ENCODE measurements at regions not wholly inside any gene's neighbourhood (a gene's known extent, or its start where the extent isn't known, plus 50 kb on each side); places are given as distances from the start of the nearest gene placed in this dataset.

DNA sequence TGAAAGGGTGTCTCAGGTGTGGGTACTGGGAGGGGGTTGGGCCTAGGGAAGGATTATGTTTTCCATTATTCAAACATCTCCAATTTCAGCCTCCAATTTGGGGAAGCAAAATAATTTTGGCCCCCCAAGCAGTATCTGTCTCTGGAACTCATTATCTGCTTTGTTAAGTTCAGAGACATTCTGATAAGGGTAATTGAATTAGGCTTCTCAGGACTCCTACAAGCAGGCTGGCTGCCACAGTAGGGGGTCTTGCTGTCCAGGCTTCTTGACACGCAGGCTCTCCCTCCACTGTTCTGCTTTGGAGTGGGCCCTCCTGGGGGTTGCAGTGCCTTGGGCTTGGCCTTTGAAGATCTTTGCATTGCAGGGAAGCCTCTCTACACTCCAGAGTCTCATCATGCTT is 108.1 kb upstream of the SIX2 start (continued):
- TF ChIP-seq ZBTB8A (tag by site-specific recombination; IDR thresholded peaks at IDR 0.05) (0 out of 2 replicates have a peak, but pooled peaks have one; percentile 26), TRIM28 (IDR thresholded peaks at IDR 0.05; ENCODE audit: borderline replicate concordance, low read length) (peak; percentile 19; the same call in 1 of the 2 replicates), ZIC2 (tag by site-specific recombination; IDR thresholded peaks at IDR 0.05) (peak; percentile 89)
- TF ChIP-seq, protein P1, sequence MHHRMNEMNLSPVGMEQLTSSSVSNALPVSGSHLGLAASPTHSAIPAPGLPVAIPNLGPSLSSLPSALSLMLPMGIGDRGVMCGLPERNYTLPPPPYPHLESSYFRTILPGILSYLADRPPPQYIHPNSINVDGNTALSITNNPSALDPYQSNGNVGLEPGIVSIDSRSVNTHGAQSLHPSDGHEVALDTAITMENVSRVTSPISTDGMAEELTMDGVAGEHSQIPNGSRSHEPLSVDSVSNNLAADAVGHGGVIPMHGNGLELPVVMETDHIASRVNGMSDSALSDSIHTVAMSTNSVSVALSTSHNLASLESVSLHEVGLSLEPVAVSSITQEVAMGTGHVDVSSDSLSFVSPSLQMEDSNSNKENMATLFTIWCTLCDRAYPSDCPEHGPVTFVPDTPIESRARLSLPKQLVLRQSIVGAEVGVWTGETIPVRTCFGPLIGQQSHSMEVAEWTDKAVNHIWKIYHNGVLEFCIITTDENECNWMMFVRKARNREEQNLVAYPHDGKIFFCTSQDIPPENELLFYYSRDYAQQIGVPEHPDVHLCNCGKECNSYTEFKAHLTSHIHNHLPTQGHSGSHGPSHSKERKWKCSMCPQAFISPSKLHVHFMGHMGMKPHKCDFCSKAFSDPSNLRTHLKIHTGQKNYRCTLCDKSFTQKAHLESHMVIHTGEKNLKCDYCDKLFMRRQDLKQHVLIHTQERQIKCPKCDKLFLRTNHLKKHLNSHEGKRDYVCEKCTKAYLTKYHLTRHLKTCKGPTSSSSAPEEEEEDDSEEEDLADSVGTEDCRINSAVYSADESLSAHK (tag by site-specific recombination; IDR thresholded peaks at IDR 0.05): no peak

DNA sequence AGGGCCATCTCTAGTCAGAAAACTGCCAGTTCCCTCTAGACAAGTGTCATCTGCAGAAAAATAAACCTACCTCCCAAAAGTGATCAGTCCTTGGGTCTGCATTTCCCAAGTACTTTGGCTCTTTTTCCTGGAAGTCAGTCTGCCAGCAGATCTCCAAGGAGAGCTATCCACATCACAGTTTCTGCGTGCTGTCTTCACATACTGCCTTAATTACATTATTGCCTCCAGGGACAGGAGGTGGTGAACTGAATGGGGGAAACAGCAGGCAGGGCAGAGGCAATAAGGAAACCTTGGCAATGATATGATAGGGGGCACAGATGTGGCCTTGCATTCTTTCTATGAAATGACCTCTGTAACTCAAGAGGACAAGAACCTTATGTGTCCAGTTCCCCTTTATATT is 105.9 kb upstream of the SIX2 start:
- Histone ChIP-seq H3K4me1 (ENCODE audit: control insufficient read depth, insufficient read depth, low read length) (peaks cover 20% of the 10 kb centered on the region), H3K9me3 (ENCODE audit: control insufficient read depth, insufficient read depth, low read depth, low read length) (no peaks in the 10 kb centered on the region), H3K27ac (ENCODE audit: extremely low read depth, low read depth, low read length) (no peak overlapping the region), H3K36me3 (ENCODE audit: control insufficient read depth in 2 of 2, insufficient read depth in 1 of 2, low read length in 2 of 2) (no peaks in the 10 kb centered on the region), H3K4me3 (ENCODE audit: low read depth, low read length) (no peak overlapping the region)
- TF ChIP-seq ZNF768 (tag by site-specific recombination; IDR thresholded peaks at IDR 0.05): no peak
- no peak for TF ChIP-seq ZFP41 (tag by site-specific recombination; IDR thresholded peaks at IDR 0.05; ENCODE audit: borderline replicate concordance)
- no peak for TF ChIP-seq ZNF155 (tag by site-specific recombination; IDR thresholded peaks at IDR 0.05)
- POLR2A ChIA-PET: no interaction called here
- CTCF ChIA-PET: interaction anchor here (0.9 kb wide), 1 partner anchor 53 kb away, joined by 3 read pairs; no protein-coding TSS in a partner anchor

DNA sequence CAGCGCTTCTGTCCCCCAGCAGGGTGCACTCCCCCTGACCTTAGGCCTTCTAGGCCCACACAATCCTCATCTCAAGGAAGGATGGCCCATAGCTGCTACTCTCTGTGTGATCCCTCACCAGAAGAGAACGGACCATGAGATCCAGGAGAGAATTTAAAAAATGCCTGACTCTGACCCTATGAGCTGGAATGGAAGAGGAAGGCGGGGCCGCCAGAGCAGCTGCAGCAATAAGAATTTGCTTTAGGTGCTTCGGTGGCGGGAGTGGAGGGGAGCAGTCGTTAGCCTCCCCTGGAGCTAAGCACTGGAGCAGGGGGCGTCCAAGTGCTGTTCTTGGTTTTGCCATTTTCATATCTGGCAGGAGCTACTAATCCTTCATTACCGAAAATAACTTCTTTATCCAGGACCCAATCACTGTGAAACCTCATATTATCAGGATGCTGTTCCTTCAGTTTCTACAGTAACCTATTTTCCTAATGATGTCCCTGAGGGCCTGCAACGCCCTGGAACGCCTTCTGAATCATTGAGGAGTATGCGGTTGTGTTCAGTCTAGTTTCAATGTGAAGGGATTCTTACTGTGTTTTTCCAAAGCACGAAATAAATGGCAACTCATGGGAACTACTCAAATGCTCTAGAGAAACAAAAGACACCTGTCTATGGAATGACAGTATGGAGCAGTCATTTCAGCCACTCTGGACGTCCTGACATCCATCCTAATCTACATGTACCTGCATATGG is 105.1 kb upstream of the SIX2 start:
- no peak overlapping the region for H3K27ac ChIP-seq (ENCODE audit: extremely low read depth, low read depth, low read length)
- no peaks in the 10 kb centered on the region for H3K9me3 ChIP-seq (ENCODE audit: control insufficient read depth, insufficient read depth, low read depth, low read length)
- peaks cover 13% of the 10 kb centered on the region for H3K4me1 ChIP-seq (ENCODE audit: control insufficient read depth, insufficient read depth, low read length)
- H3K36me3 ChIP-seq (ENCODE audit: control insufficient read depth in 2 of 2, insufficient read depth in 1 of 2, low read length in 2 of 2): no peaks in the 10 kb centered on the region
- ChIA-PET POLR2A (no interaction called here), CTCF (interaction anchor here (0.9 kb wide), 1 partner anchor 54 kb away, joined by 3 read pairs; no protein-coding TSS in a partner anchor)
- TF ChIP-seq ZNF701 (tag by site-specific recombination; IDR thresholded peaks at IDR 0.05) (no peak), ZNF157 (tag by site-specific recombination; IDR thresholded peaks at IDR 0.05) (no peak), ZNF19 (tag by site-specific recombination; IDR thresholded peaks at IDR 0.05; ENCODE audit: low read depth) (no peak), ZNF777 (tag by site-specific recombination; IDR thresholded peaks at IDR 0.05; ENCODE audit: borderline replicate concordance) (no peak), GFI1B (tag by site-specific recombination; IDR thresholded peaks at IDR 0.05) (no peak), ZBTB1 (tag by site-specific recombination; IDR thresholded peaks at IDR 0.05) (no peak), SALL2 (tag by site-specific recombination; IDR thresholded peaks at IDR 0.05; ENCODE audit: borderline replicate concordance) (no peak), ZNF366 (tag by site-specific recombination; conservative IDR thresholded peaks at IDR 0.05) (no peak), ZNF791 (tag by site-specific recombination; IDR thresholded peaks at IDR 0.05) (no peak), MEIS1 (CRISPR knock-in tag; IDR thresholded peaks at IDR 0.05; ENCODE audit: borderline replicate concordance) (no peak), ZNF121 (tag by site-specific recombination; IDR thresholded peaks at IDR 0.05) (no peak), BCL11B (tag by site-specific recombination; IDR thresholded peaks at IDR 0.05; ENCODE audit: low read depth) (no peak), ZBTB21 (tag by site-specific recombination; IDR thresholded peaks at IDR 0.05) (no peak), ZNF600 (tag by site-specific recombination; IDR thresholded peaks at IDR 0.05) (no peak)
- TF ChIP-seq, protein P2, sequence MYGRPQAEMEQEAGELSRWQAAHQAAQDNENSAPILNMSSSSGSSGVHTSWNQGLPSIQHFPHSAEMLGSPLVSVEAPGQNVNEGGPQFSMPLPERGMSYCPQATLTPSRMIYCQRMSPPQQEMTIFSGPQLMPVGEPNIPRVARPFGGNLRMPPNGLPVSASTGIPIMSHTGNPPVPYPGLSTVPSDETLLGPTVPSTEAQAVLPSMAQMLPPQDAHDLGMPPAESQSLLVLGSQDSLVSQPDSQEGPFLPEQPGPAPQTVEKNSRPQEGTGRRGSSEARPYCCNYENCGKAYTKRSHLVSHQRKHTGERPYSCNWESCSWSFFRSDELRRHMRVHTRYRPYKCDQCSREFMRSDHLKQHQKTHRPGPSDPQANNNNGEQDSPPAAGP (tag by site-specific recombination; IDR thresholded peaks at IDR 0.05): no peak
- H3K4me3 ChIP-seq (ENCODE audit: low read depth, low read length): no peak overlapping the region
